Testis (tissue), 2 donors: ENCODE measurements at regions not wholly inside any gene's neighbourhood (a gene's known extent, or its start where the extent isn't known, plus 50 kb on each side); places are given as distances from the start of the nearest gene placed in this dataset.

Experiments
- DNase-seq: peaks from one replicate; pipeline ENCODE4 v3.0.0-alpha.2; 2019
- H3K27ac ChIP-seq, 2 donors: fragments of 200-600 bp; sonication (generic); one replicate each; pipeline ENCODE4 v1.5.1; 2019
- H3K27me3 ChIP-seq: fragments of 200-600 bp; sonication (generic); one replicate; pipeline ENCODE4 v1.5.1; 2019
- H3K36me3 ChIP-seq: fragments of 200-600 bp; sonication (generic); one replicate; pipeline ENCODE4 v1.5.1; 2017; ENCODE audit warnings: low read depth; ENCODE audit errors: missing control alignments
- H3K4me1 ChIP-seq: fragments of 200-600 bp; sonication (generic); one replicate; pipeline ENCODE4 v1.5.1; 2019
- H3K4me3 ChIP-seq, 2 donors: fragments of 200-600 bp; sonication (generic); one replicate each; pipeline ENCODE4 v1.5.1; 2017 to 2019
- H3K9me3 ChIP-seq: fragments of 200-600 bp; sonication (generic); one replicate; pipeline ENCODE4 v1.5.1; 2017
- POLR2A ChIP-seq: fragments of 450-650 bp; IDR thresholded peaks from one replicate; pipeline ENCODE4 v1.6.1; 2017; ENCODE audit warnings: antibody characterized with exemption, mild to moderate bottlenecking, moderate library complexity
- WGBS, 2 donors: methylation state at CpG; one replicate each; pipeline ENCODE4 v1.1.5; 2018; 5-methylcytosine and 5-hydroxymethylcytosine counted together
- intact Hi-C: fragments of 100-400 bp; cut with DNase I; formaldehyde crosslinking; loops from one replicate; pipeline ENCODE4 v1.15.1; 2023; ENCODE audit warnings: low total_unique reads
- TF ChIP-seq, protein P1 (sequence below), 3 experiments: fragments of 450-650 bp in 2 of 3; fragments of 200-600 bp in 1 of 3; sonication (generic) in 1 of 3; IDR thresholded peaks; one replicate each; pipeline ENCODE4 v1.5.1; 2016 to 2019; ENCODE audit warnings: antibody characterized with exemption in 3 of 3, mild to moderate bottlenecking in 2 of 3, moderate library complexity in 1 of 3

DNA sequence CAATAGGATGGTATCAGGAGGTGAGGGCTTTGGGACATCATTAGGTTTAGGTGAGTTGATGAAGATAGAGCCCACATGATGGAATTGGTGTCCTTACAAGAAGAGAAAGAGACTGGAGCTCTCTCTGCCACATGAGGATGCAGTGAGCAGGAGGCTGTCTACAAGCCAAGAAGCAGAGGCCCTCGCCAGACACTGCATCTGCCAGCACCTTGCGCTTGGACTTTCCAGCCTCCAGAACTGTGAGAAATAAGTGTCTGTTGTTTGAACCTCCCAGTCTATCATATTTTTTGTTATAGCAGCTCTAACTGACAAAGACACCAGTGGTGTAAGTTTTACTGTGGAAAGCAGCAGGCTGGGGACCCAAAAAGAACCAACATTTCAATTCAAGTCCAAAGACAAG, 571.1 kb upstream of the ID2 start:
- Histone ChIP-seq H3K36me3 (no peaks in the 10 kb centered on the region), H3K27ac (no peak overlapping the region), H3K27me3 (no peaks in the 10 kb centered on the region), H3K9me3 (no peaks in the 10 kb centered on the region), H3K4me3 (no peak overlapping the region), H3K4me1 (no peaks in the 10 kb centered on the region)
- DNase-seq, result no peak
- intact Hi-C loops, result no loop called here
- TF ChIP-seq POLR2A, result no peak
- TF ChIP-seq, protein P1, sequence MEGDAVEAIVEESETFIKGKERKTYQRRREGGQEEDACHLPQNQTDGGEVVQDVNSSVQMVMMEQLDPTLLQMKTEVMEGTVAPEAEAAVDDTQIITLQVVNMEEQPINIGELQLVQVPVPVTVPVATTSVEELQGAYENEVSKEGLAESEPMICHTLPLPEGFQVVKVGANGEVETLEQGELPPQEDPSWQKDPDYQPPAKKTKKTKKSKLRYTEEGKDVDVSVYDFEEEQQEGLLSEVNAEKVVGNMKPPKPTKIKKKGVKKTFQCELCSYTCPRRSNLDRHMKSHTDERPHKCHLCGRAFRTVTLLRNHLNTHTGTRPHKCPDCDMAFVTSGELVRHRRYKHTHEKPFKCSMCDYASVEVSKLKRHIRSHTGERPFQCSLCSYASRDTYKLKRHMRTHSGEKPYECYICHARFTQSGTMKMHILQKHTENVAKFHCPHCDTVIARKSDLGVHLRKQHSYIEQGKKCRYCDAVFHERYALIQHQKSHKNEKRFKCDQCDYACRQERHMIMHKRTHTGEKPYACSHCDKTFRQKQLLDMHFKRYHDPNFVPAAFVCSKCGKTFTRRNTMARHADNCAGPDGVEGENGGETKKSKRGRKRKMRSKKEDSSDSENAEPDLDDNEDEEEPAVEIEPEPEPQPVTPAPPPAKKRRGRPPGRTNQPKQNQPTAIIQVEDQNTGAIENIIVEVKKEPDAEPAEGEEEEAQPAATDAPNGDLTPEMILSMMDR (IDR thresholded peaks at IDR 0.05), result no peak
- 91 to 93% methylated on average over 2 of the region's 2 CpGs for WGBS, 2 donors

DNA sequence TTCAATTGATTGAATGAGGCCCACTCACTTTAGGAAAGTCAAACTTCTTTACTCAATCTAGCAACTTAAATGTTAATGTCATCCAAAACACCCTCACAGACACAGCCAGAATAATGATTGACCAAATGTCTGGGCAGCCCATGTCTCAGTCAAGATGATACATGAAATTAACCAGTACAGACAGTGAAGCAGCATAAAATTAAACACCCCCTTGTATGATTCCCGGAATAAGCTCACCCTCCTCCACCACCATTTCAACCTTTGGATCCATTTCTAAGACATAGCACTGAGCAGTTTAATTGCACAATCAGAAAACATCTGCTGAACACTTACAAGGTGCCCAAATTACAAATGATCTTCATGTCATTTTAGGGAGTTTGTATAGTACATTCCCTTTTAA, 570.7 kb upstream of the ID2 start:
- no peaks in the 10 kb centered on the region for H3K4me1 ChIP-seq
- H3K27ac ChIP-seq, result no peak overlapping the region
- DNase-seq, result no peak
- WGBS, 2 donors, result 82 to 94% methylated on average over 1 of the region's 1 CpG
- no peak overlapping the region for H3K4me3 ChIP-seq
- H3K27me3 ChIP-seq, result no peaks in the 10 kb centered on the region
- intact Hi-C loops, result no loop called here
- no peaks in the 10 kb centered on the region for H3K9me3 ChIP-seq
- no peaks in the 10 kb centered on the region for H3K36me3 ChIP-seq
- TF ChIP-seq, protein P1 (IDR thresholded peaks at IDR 0.05), result no peak
- TF ChIP-seq POLR2A, result no peak

DNA sequence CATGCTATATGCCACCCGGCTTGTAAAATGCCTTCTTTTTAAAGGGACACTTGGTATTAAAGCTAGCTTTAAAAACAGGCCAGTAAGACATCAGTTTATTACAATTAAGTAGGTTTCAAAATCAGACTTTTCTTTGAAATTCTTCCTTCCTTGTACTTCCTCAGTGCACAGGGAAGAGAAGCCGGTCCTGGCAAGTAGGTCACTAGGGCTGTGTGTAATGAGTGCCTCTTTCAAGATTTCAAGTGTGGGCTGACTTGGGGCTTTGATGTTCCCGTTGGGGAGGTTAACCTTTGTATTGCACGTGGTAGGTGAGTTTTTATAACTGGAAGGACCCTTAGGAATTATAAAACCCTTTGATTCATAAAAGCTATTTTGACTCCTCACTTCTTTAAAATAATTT, 566.4 kb upstream of the ID2 start:
- WGBS, 2 donors, result 75 to 84% methylated on average over 4 of the region's 4 CpGs
- H3K4me1 ChIP-seq, result peaks cover 17% of the 10 kb centered on the region
- H3K27me3 ChIP-seq, result no peaks in the 10 kb centered on the region
- no peak for DNase-seq
- intact Hi-C loops, result no loop called here
- H3K36me3 ChIP-seq, result no peaks in the 10 kb centered on the region
- H3K27ac ChIP-seq, result no peak overlapping the region
- no peaks in the 10 kb centered on the region for H3K9me3 ChIP-seq
- TF ChIP-seq, protein P1 (IDR thresholded peaks at IDR 0.05), result no peak
- no peak for TF ChIP-seq POLR2A
- H3K4me3 ChIP-seq, result no peak overlapping the region

DNA sequence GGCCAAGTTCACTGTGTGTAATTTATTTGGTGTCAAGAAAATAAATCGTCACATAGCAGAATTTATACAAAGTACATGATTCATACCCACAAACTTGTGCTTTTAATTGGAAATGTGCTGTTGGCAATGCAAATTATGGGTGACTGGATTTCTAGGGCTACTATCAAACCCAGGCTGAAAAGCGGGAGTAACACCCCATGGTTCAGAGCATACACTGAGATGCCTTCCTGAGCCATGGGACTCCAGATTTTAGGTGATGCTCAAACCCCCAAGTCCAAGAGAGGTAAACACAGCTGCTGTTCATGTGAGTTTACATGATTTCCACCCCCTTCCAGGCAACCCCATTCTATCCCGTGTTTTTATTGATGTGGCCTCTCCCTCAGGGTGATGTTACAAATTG, 565.9 kb upstream of the ID2 start:
- Histone ChIP-seq H3K4me3 (no peak overlapping the region), H3K9me3 (no peaks in the 10 kb centered on the region), H3K27me3 (no peaks in the 10 kb centered on the region), H3K36me3 (no peaks in the 10 kb centered on the region), H3K27ac (no peak overlapping the region), H3K4me1 (peaks cover 17% of the 10 kb centered on the region)
- no peak for DNase-seq
- intact Hi-C loops, result no loop called here
- no peak for TF ChIP-seq POLR2A
- TF ChIP-seq, protein P1 (IDR thresholded peaks at IDR 0.05), result no peak
- 83 to 92% methylated on average over 3 of the region's 3 CpGs for WGBS, 2 donors

DNA sequence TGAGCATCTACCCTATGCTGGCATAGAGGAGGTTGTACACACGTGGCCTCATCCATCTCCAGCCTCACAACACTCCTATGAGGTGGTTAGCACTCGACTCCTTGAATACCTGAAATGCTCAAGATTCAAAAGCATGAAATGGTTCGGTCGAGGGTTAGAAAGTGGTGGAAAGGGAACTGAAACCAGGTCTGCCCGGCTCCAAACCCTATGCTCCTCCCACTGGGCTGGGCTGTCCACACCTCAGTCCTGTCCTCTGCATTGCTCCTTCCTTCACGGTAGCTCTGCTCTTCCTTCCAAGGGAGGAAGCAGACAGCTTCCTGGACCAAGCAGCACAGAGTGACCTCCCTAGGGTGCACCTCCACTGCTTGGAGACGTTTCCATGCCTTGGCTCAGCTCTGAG, 565.2 kb upstream of the ID2 start:
- peaks cover 17% of the 10 kb centered on the region for H3K4me1 ChIP-seq
- TF ChIP-seq, protein P1 (IDR thresholded peaks at IDR 0.05), result no peak
- no peak for TF ChIP-seq POLR2A
- 77 to 86% methylated on average over 7 of the region's 7 CpGs for WGBS, 2 donors
- no peak for DNase-seq
- no peak overlapping the region for H3K27ac ChIP-seq
- no peaks in the 10 kb centered on the region for H3K36me3 ChIP-seq
- H3K27me3 ChIP-seq, result no peaks in the 10 kb centered on the region
- H3K4me3 ChIP-seq, result no peak overlapping the region
- intact Hi-C loops, result no loop called here
- H3K9me3 ChIP-seq, result no peaks in the 10 kb centered on the region
